T-helper 17 cell (primary cell): ENCODE measurements at regions not wholly inside any gene's neighbourhood (a gene's known extent, or its start where the extent isn't known, plus 50 kb on each side); places are given as distances from the start of the nearest gene placed in this dataset.
"Not testable (repeated sequence)": the region's sequence is repeated elsewhere in the genome, so short reads cannot be mapped to it uniquely, and the experiment has no call there.

Source experiments
- ATAC-seq: fragments of 150-1000 bp; cut with Tn5 transposase; 2 replicates; pipeline ENCODE4 v1.10.0; 2021; ENCODE audit warnings: mild to moderate bottlenecking, moderate library complexity
- DNase-seq, 3 donors: peaks; one replicate each; pipeline versions ENCODE4 v3.0.0 to v3.0.0-alpha.2; 2020 to 2021
- H3K9me3 ChIP-seq: one replicate; pipeline ENCODE4 v1.7.0; 2013; ENCODE audit warnings: low read length, mild to moderate bottlenecking; ENCODE audit not compliant: control insufficient read depth, poor library complexity, severe bottlenecking
- H3K27ac Mint-ChIP-seq: one replicate; pipeline ENCODE4 v1.8.0; 2022; ENCODE audit warnings: mild to moderate bottlenecking, moderate library complexity, mixed read lengths
- H3K27me3 Mint-ChIP-seq: one replicate; pipeline ENCODE4 v1.8.0; 2022; ENCODE audit warnings: mixed read lengths
- H3K36me3 Mint-ChIP-seq: one replicate; pipeline ENCODE4 v1.8.0; 2022; ENCODE audit warnings: low read depth, mixed read lengths
- H3K4me1 Mint-ChIP-seq: one replicate; pipeline ENCODE4 v1.8.0; 2022; ENCODE audit warnings: mild to moderate bottlenecking, mixed read lengths
- H3K4me3 Mint-ChIP-seq: one replicate; pipeline ENCODE4 v1.8.0; 2022; ENCODE audit warnings: mild to moderate bottlenecking, moderate library complexity, mixed read lengths

DNA sequence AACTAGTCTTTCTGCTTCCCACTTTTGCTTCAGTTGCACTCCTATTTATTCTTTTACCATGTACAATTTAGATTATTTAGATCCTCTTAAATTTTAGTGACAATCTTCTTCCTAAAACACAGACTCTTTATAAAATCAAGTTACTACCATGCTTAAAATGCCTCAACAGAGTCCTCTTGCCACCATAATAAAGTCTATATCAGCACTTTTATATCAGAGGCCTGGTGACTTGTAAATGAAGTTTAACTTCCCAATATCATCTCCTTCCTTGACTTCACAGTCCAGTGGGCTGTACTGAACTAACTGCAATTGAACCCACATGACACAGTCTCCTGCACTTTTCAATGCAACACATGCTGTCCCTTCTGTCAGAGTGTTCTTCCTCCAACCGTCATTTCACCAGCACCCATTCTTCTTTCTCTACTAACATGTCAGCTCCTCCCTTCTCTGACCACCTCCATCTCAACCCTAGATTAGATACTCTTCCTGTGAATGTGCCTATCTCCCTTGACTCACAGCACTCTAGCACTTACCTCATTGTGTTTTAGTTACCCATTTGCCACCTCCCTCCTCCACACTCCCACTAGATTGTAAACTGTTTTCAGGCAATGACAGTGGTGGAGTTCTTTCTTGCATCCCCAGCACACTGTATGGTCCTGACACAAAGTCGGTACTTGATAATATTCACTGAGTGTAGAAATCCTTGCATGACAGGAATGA lies 414.9 kb downstream of the SATB2 start:
- no peaks in the 10 kb centered on the region for H3K4me1 Mint-ChIP-seq
- H3K9me3 ChIP-seq, result no peaks in the 10 kb centered on the region
- no peaks in the 10 kb centered on the region for H3K36me3 Mint-ChIP-seq
- H3K4me3 Mint-ChIP-seq, result no peak overlapping the region
- DNase-seq (no peak), ATAC-seq (no peak)
- no peak overlapping the region for H3K27ac Mint-ChIP-seq
- H3K27me3 Mint-ChIP-seq, result no peaks in the 10 kb centered on the region

DNA sequence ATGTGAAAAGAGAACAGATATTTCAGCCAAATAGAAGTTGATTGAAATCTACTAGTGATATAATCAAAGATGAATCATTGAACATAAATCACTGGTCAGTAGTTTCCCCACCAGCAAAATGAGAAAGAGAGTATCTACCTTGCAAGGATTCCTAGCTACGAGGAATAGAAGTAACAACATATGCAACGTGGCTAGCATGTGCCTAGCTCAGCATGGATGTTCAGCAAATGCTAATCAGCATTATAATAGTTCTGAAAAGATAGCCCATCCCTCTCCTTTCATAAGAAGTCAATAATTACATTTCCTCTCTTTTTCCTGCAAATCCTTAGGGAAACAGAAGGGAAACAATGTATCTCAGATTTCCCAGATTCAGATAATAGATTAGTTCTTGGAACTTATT lies 417.2 kb downstream of the SATB2 start:
- Mint-ChIP-seq H3K4me3 (no peak overlapping the region), H3K27me3 (no peaks in the 10 kb centered on the region), H3K4me1 (no peaks in the 10 kb centered on the region), H3K36me3 (no peaks in the 10 kb centered on the region), H3K27ac (no peak overlapping the region)
- DNase-seq (no peak), ATAC-seq (no peak)
- no peaks in the 10 kb centered on the region for H3K9me3 ChIP-seq

DNA sequence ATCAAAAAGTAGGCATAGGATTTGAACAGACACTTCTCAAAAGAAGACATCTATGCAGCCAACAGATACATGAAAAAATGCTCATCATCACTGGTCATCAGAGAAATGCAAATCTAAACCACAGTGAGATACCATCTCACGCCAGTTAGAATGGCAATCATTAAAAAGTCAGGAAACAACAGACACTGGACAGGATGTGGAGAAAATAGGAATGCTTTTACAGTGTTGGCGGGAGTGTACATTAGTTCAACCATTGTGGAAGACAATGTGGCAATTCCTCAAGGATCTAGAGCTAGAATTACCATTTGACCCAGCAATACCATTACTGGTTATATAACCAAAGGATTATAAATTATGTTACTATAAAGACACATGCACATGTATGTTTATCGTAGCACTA lies 424.0 kb downstream of the SATB2 start:
- not testable (repeated sequence) for H3K27me3 Mint-ChIP-seq, H3K9me3 ChIP-seq, H3K4me3 Mint-ChIP-seq, H3K36me3 Mint-ChIP-seq, ATAC-seq, H3K27ac Mint-ChIP-seq, H3K4me1 Mint-ChIP-seq, DNase-seq

DNA sequence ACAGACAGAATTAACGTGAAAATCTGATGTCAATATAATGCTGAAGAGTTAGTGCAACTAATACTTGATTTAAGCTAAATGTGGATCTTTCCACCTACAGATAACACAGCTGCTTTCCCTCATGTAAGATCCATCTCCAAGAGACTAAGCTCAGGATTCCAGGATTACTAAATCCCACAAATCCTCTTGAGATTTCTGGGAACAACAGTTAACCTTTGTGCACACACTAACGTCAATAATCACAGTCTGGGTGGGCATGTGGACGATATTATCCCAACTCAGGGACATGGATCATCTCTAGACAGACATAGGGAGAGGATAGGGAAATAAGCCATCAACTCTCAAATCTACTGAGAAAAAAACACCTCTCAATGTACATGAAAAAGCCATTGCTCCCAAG lies 432.6 kb downstream of the SATB2 start:
- peaks cover 4% of the 10 kb centered on the region for H3K27me3 Mint-ChIP-seq
- DNase-seq (no peak), ATAC-seq (no peak)
- no peaks in the 10 kb centered on the region for H3K4me1 Mint-ChIP-seq
- no peaks in the 10 kb centered on the region for H3K36me3 Mint-ChIP-seq
- no peak overlapping the region for H3K27ac Mint-ChIP-seq
- H3K4me3 Mint-ChIP-seq, result no peak overlapping the region
- no peaks in the 10 kb centered on the region for H3K9me3 ChIP-seq

DNA sequence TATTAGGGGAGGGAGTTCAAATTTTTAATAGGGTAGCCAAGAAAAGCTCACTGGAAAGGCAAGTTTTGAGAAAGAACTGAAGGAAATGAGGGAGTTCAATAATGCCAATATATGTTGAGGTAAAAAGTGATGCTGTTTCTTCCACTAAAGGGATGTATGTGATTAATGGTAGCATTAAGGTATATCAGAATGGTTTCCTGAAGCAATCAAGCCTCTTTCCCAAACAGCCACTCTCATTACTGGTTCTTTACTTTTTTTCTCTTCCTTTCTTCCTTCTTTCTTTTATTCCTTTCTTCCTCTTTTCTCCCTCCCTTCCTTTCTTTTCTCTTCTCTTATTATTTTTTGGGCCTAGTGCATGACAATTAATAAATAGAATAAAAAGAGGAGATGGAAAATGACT lies 433.5 kb downstream of the SATB2 start:
- DNase-seq (no peak), ATAC-seq (no peak)
- Mint-ChIP-seq H3K4me1 (no peaks in the 10 kb centered on the region), H3K27ac (no peak overlapping the region), H3K27me3 (peaks cover 4% of the 10 kb centered on the region), H3K36me3 (no peaks in the 10 kb centered on the region), H3K4me3 (no peak overlapping the region)
- no peaks in the 10 kb centered on the region for H3K9me3 ChIP-seq

DNA sequence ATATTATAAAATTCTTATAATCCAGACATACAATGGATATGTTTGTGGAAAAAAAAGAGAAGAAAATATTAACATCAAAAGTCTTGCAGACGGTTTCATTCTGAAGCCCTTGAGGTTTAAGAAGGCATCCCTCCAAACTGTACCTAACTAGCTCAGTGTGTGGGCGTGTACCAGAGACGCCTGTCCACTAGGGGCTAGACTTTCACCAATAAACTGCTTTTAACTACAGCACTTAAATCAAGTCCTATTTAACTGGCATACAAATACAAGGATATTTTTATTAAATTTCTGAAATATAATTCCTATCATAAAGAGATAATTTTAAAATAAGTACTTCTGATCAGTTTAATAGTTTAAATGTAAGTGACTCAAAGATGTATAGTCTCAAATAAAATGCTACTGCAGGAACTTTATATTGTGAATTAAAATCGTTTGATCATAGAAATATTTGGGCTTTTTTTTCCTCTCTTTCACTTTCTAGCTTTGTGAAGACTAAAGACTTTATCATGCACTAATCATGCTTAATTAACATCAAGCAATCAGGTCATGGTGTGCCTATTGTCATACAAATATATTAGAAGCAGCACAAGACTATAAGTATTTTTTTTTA lies 437.7 kb downstream of the SATB2 start:
- no peaks in the 10 kb centered on the region for H3K36me3 Mint-ChIP-seq
- ATAC-seq, result no peak
- no peaks in the 10 kb centered on the region for H3K4me1 Mint-ChIP-seq
- H3K27ac Mint-ChIP-seq, result no peak overlapping the region
- no peak for DNase-seq
- H3K9me3 ChIP-seq, result no peaks in the 10 kb centered on the region
- H3K27me3 Mint-ChIP-seq, result no peaks in the 10 kb centered on the region
- no peak overlapping the region for H3K4me3 Mint-ChIP-seq

DNA sequence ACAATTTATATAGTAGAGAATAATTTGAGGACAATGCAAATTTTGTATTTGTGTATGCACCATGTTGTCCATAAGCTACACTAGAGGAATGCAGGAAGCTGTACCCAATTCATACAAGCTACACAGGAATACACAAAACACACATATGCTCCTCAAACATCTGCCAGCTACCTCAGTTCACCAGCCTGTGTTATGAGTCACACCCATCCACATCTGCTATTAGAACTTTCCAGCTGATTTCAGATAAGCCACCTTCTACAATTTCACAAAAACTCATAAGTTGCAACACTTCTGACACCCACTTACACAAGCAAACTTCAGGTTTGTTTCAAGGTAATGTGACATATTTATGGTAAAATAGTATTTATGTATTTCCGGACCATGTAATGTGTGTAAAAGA lies 438.9 kb downstream of the SATB2 start:
- Mint-ChIP-seq H3K27ac (no peak overlapping the region), H3K27me3 (no peaks in the 10 kb centered on the region), H3K36me3 (no peaks in the 10 kb centered on the region), H3K4me3 (no peak overlapping the region), H3K4me1 (no peaks in the 10 kb centered on the region)
- no peak for DNase-seq
- no peaks in the 10 kb centered on the region for H3K9me3 ChIP-seq
- ATAC-seq, result no peak

DNA sequence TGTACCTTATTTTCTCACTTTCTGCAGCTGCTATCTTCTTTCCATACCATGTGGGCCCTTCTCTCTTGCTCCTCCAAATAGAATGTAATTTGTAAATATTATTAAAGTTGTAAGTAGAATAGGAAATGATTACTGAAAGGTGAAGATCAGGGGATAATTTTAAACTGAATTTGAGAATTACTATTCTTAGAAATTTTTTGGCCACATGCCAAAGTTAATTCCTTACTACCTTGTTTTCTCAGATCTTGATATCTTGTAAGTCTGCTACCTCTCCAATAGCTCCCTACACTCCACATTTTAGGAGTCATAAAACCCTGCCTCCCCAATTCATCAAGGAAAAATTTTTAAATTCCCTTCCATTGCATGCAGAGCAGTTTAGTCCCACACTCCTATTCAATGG lies 442.7 kb downstream of the SATB2 start:
- Mint-ChIP-seq H3K4me3 (no peak overlapping the region), H3K27ac (no peak overlapping the region)
- no peak for DNase-seq

DNA sequence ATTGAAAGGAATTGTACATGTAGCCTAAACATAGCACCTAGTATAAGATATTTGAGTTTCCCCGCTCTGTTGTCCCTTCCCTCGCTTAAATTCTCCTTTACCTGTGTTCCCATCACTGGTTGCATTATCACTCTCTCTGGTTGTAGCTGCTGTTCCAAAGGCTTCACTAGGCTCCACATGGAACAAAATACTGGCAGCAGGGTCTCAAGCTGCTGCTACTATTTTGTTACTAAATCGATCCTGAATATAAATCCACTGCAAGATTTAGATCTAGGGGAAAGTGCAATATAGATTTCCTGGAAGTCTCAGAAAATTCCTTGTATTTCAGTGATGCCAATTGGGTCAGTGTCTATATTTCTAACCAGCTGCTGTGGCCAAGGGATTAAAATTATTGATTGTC lies 443.5 kb downstream of the SATB2 start:
- H3K9me3 ChIP-seq, result no peaks in the 10 kb centered on the region
- H3K27me3 Mint-ChIP-seq, result no peaks in the 10 kb centered on the region
- H3K4me1 Mint-ChIP-seq, result no peaks in the 10 kb centered on the region
- H3K27ac Mint-ChIP-seq, result no peak overlapping the region
- DNase-seq (no peak), ATAC-seq (no peak)
- no peaks in the 10 kb centered on the region for H3K36me3 Mint-ChIP-seq
- no peak overlapping the region for H3K4me3 Mint-ChIP-seq

More for the DNA sequence above, 442.7 kb downstream of the SATB2 start:
- Mint-ChIP-seq H3K4me1 (no peaks in the 10 kb centered on the region), H3K27me3 (no peaks in the 10 kb centered on the region), H3K36me3 (no peaks in the 10 kb centered on the region)
- no peak for ATAC-seq
- no peaks in the 10 kb centered on the region for H3K9me3 ChIP-seq

DNA sequence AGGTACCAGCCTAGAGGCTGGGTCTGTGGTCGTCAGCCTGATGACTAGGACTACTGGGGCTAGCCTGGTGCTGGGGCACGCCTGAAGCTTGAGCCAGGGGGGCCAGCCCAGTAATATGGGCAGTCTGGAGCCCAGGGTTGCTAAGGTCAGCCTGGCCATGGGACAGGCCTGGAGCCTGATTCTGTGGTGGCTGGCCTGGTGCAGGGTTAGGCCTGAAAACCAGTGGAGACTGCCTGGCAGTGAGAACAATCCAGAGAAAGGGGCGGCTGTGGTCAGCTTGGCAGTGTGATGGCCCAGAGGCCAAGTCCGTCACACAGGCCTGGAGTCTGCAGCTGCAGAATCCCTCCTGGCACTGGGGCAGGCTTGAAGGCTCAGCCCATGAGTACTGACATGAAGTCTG lies 445.8 kb downstream of the SATB2 start:
- H3K4me1 Mint-ChIP-seq, result no peaks in the 10 kb centered on the region
- H3K4me3 Mint-ChIP-seq, result no peak overlapping the region
- DNase-seq, result no peak
- H3K27ac Mint-ChIP-seq, result no peak overlapping the region
- no peak for ATAC-seq
- H3K36me3 Mint-ChIP-seq, result no peaks in the 10 kb centered on the region
- no peaks in the 10 kb centered on the region for H3K27me3 Mint-ChIP-seq
- no peaks in the 10 kb centered on the region for H3K9me3 ChIP-seq

DNA sequence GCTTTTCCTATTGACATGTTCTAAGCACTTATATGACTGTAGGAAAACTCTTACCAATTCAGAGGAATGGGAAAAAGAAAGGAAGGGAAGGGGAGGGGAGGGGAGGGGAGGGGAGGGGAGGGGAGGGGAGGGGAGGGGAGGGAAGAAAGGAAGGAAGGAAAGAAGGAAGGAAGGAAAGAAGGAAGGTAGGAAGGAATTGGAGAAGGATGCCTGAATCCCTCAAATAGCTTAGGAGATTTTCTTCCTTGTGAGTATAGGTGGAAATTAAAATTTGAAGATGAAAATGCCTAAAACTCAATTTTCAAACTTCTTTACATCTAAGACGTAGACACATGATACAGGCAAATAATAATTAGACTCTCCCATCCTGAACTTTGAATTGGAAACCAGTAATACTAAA lies 463.1 kb downstream of the SATB2 start:
- H3K9me3 ChIP-seq, result no peaks in the 10 kb centered on the region
- Mint-ChIP-seq H3K4me1 (no peaks in the 10 kb centered on the region), H3K4me3 (no peak overlapping the region), H3K27ac (no peak overlapping the region), H3K36me3 (no peaks in the 10 kb centered on the region), H3K27me3 (no peaks in the 10 kb centered on the region)
- no peak for ATAC-seq
- DNase-seq, result no peak

DNA sequence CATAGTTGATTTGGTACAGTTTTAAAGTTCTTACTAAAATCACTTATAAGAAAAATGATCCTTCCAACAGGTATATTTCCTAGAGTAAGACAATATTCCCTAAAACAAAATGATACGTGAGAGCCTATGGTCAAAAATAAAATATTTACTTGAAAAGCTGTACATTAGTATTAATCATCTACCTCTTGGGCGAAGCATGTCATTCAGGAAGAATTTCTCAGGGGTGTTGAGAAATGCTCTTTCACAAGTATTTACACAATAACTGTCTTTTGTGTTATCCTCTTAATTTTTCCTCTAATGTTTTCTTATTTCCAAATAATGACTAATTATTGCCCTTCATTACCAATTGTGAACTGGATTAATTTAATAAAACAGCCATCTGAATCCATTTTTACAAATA lies 466.3 kb downstream of the SATB2 start:
- Mint-ChIP-seq H3K4me1 (no peaks in the 10 kb centered on the region), H3K27ac (no peak overlapping the region), H3K36me3 (no peaks in the 10 kb centered on the region), H3K4me3 (no peak overlapping the region), H3K27me3 (no peaks in the 10 kb centered on the region)
- no peaks in the 10 kb centered on the region for H3K9me3 ChIP-seq
- ATAC-seq, result no peak
- no peak for DNase-seq

DNA sequence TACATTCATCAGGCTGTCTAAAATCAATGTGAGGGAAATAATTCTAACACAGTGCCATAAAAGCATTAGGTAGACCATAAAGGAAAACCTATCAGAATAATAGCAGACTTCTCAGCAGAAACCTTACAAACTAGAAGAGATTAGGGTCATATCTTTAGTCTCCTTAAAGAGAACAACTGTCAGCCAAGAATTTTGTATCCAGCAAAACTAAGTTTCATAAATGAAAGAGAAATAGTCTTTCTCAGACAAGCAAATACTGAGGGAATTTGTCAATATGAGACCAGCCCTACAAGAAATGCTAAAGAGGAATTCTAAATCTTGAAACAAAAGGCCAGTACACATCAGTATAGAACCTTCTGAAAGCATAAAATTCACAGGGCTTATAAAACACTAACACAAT lies 482.0 kb downstream of the SATB2 start:
- H3K4me3 Mint-ChIP-seq, result no peak overlapping the region
- H3K27me3 Mint-ChIP-seq, result no peaks in the 10 kb centered on the region
- H3K4me1 Mint-ChIP-seq, result no peaks in the 10 kb centered on the region
- no peak overlapping the region for H3K27ac Mint-ChIP-seq
- ATAC-seq, result no peak
- no peaks in the 10 kb centered on the region for H3K36me3 Mint-ChIP-seq
- no peaks in the 10 kb centered on the region for H3K9me3 ChIP-seq
- DNase-seq, result no peak

DNA sequence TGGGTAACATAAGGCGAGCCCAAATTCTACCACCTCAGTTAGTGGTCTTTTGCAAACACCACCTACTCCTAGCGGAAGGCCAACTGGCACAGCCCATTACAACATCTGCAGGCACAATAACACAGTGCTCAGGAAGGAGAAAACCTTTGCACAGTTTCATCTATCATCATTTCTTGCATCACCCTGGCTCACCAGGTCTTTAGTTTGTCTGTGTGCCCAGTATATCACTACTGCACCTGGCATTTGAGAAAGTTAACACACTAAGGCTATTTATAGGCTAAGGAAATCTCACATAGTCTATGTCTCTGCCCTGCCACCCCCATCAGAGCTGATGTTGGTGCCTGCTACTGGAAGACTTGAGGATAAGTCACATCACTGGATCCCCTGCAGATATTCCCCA lies 484.0 kb downstream of the SATB2 start:
- ATAC-seq (no peak), DNase-seq (no peak)
- H3K9me3 ChIP-seq, result no peaks in the 10 kb centered on the region
- H3K36me3 Mint-ChIP-seq, result no peaks in the 10 kb centered on the region
- H3K4me3 Mint-ChIP-seq, result no peak overlapping the region
- no peaks in the 10 kb centered on the region for H3K27me3 Mint-ChIP-seq
- no peak overlapping the region for H3K27ac Mint-ChIP-seq
- H3K4me1 Mint-ChIP-seq, result no peaks in the 10 kb centered on the region
